Heart right ventricle (tissue), 16 donors: ENCODE measurements at regions not wholly inside any gene's neighbourhood (a gene's known extent, or its start where the extent isn't known, plus 50 kb on each side); places are given as distances from the start of the nearest gene placed in this dataset.
"Not testable (repeated sequence)": the region's sequence is repeated elsewhere in the genome, so short reads cannot be mapped to it uniquely, and the experiment has no call there.

Experiments
- ATAC-seq, 8 donors: fragments of 200-7000 bp; cut with Tn5 transposase; one replicate each; pipeline ENCODE4 v1.9.1; 2020; ENCODE audit warnings: mild to moderate bottlenecking in 8 of 8, moderate library complexity in 8 of 8, moderate number of reproducible peaks in 1 of 8
- DNase-seq, 2 donors: peaks; one replicate each; pipeline ENCODE4 v3.0.0-alpha.2; 2020
- H3K27ac ChIP-seq, 10 donors: fragments of 200-600 bp; sonication (generic) in 2 of 10; one replicate each; pipeline versions ENCODE4 v1.5.0 to v1.8.0; 2020 to 2022; ENCODE audit warnings: mild to moderate bottlenecking in 3 of 10
- H3K27me3 ChIP-seq, 7 donors: fragments of 200-600 bp; one replicate each; pipeline ENCODE4 v1.8.0; 2021 to 2022; ENCODE audit warnings: mild to moderate bottlenecking in 2 of 7
- H3K36me3 ChIP-seq, 9 donors: fragments of 200-600 bp; sonication (generic) in 1 of 9; one replicate each; pipeline versions ENCODE4 v1.5.0 to v1.8.0; 2020 to 2022; ENCODE audit warnings: mild to moderate bottlenecking in 2 of 9
- H3K4me1 ChIP-seq, 9 donors: fragments of 200-600 bp; sonication (generic) in 1 of 9; one replicate each; pipeline versions ENCODE4 v1.5.0 to v1.8.0; 2020 to 2022; ENCODE audit warnings: mild to moderate bottlenecking in 4 of 9
- H3K4me3 ChIP-seq, 10 donors: fragments of 200-600 bp; sonication (generic) in 2 of 10; one replicate each; pipeline versions ENCODE4 v1.5.0 to v1.8.0; 2020 to 2022; ENCODE audit warnings: mild to moderate bottlenecking in 7 of 10, moderate library complexity in 2 of 10
- H3K9me3 ChIP-seq, 11 donors: fragments of 200-600 bp in 10 of 11; sonication (generic) in 2 of 11; one replicate each; pipeline versions ENCODE4 v1.5.0 to v1.8.0; 2013 to 2022; ENCODE audit warnings: mild to moderate bottlenecking in 2 of 11, control low read depth in 1 of 11, moderate library complexity in 1 of 11
- CTCF ChIP-seq, 9 donors: fragments of 200-600 bp; sonication (generic) in 2 of 9; IDR thresholded peaks; one replicate each; pipeline versions ENCODE4 v1.5.0 to v1.8.0; 2021 to 2022; ENCODE audit warnings: antibody characterized with exemption in 9 of 9, mild to moderate bottlenecking in 5 of 9, moderate library complexity in 1 of 9
- WGBS, 2 donors: extraction: QIAGEN DNeasy Blood & Tissue Kit; methylation state at CpG; one replicate each; pipeline ENCODE4 v1.1.7; 2013; ENCODE audit warnings: inconsistent platforms in 1 of 2; 5-methylcytosine and 5-hydroxymethylcytosine counted together
- intact Hi-C, 10 donors: fragments of 100-400 bp; cut with DNase I; formaldehyde crosslinking; loops; one replicate each; pipeline versions ENCODE4 v1.11.1 to v1.14.2; 2022
- donor health status: Arrhythmogenic right ventricular cardiomyopathy.
- donor health status: ischemic (EF 13 %, LVEDD 7.1; RV severe dilation, severe dysfunction).
- donor health status: healthy with polysubstance abuse.
- donor health status: DM: no; HTN: yes; CAD: no.
- donor health status: DM: no; HTN: no; CAD: no.
- donor health status: ischemic (EF 25% LVEDD 6.9; RV normal size, moderate dysfunction).
- donor health status: ischemic (EF 25% LVEDD 5.7; RV mildly dilated, moderate dysfunction).
- donor health status: healthy.
- donor health status: DM: yes; HTN: yes; CAD: no.
- donor health status: Ischemic cardiomyopathy.
- donor health status: ischemic (EF 35%, LVEDD 5.7; RV mildly dilated, moderate dysfunction).
- donor health status: nonischemic (EF 11% LVEDD 7.7; RV severe dilation, severe dysfunction).
- donor health status: DM: yes; HTN: yes; CAD: no.
- donor health status: PGD.
- donor health status: ischemic (EF 29% LVEDD 5.4; RV normal size, mild dysfunction).
- donor health status: nonischemic (EF 23%, LVEDD 6.1; RV moderate dilation, normal function).

DNA sequence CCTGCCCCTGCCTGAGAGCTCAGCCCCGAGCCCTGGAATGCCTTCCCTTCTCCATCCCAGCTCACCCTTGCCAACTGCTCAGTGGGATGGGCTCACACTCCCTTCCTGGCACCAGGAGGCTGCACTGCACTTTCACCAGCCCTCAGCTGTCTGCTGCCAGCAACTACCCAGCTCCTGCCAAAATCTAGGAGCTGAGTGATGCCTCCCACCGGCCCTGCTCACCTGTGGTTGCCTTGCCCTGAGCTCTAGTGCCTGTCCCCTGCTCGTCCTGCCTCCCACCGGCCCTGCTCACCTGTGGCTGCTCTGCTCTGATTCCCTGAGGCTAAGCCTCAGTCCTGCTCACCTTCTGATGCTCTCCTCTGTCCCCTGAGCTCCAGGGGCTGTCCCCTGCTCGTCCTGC, 119.8 kb downstream of the TMEM121 start:
- H3K4me1 ChIP-seq: no peaks in the 10 kb centered on the region
- peaks cover 0 to 23% (median 0%) of the 10 kb centered on the region in 7 donors for H3K27me3 ChIP-seq
- peak in 5 of 8 donors; percentile 27 to 53 (median 45) for ATAC-seq
- intact Hi-C loops: no loop called here
- H3K27ac ChIP-seq: no peak overlapping the region
- no peak for TF ChIP-seq CTCF (IDR thresholded peaks at IDR 0.05)
- H3K4me3 ChIP-seq: no peak overlapping the region
- WGBS, 2 donors: 44 to 46% methylated on average over 4 to 5 of the region's 5 CpGs
- peaks cover 0 to 11% (median 0%) of the 10 kb centered on the region in 11 donors for H3K9me3 ChIP-seq
- no peaks in the 10 kb centered on the region for H3K36me3 ChIP-seq
- DNase-seq: no peak

GRCh38 chr14:105646711-105647281, 120.4 kb downstream of the TMEM121 start:
- H3K4me1 ChIP-seq, intact Hi-C loops: not testable (repeated sequence)
- WGBS, 2 donors: 63 to 69% methylated on average over 7 of the region's 7 CpGs

DNA sequence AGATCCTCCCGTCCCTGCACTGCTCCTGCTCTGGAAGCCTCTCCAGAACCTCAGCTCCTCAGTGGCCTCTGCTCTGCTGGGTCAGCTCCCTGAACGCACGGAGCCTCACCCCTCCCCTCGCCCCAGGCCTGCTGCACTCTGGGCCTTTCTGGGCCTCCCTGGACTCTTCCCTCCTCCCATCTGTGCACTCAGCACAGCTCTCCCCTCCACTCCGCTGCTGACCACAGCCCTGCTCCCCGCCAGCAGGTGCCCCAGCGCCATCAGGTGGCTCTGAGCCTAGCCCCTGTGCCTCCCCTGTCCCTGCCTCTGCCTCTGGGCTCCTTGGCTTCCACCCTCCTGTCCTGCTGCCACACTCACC, 121.0 kb downstream of the TMEM121 start:
- DNase-seq, H3K4me1 ChIP-seq, H3K36me3 ChIP-seq, intact Hi-C loops, H3K4me3 ChIP-seq, H3K27ac ChIP-seq: not testable (repeated sequence)
- peak in 3 of 8 donors; percentile 25 to 34 (median 31) for ATAC-seq
- Histone ChIP-seq H3K27me3 (peaks cover 0 to 23% (median 0%) of the 10 kb centered on the region in 7 donors), H3K9me3 (peaks cover 0 to 11% (median 0%) of the 10 kb centered on the region in 11 donors)
- WGBS, 2 donors: 61 to 66% methylated on average over 6 to 7 of the region's 7 CpGs

More at GRCh38 chr14:105646711-105647281, 120.4 kb downstream of the TMEM121 start:
- Histone ChIP-seq H3K9me3 (peaks cover 0 to 11% (median 0%) of the 10 kb centered on the region in 11 donors), H3K27me3 (peaks cover 0 to 23% (median 0%) of the 10 kb centered on the region in 7 donors)
- not testable (repeated sequence) for H3K4me3 ChIP-seq, H3K27ac ChIP-seq, H3K36me3 ChIP-seq, ATAC-seq, DNase-seq

- 85% methylated on average over 30 of the region's 30 CpGs for WGBS, 2 donors
- DNase-seq: no peak
- H3K36me3 ChIP-seq: no peaks in the 10 kb centered on the region
- H3K4me3 ChIP-seq: no peak overlapping the region
- TF ChIP-seq CTCF (IDR thresholded peaks at IDR 0.05): no peak
- ATAC-seq: peak in 4 of 8 donors; percentile 13 to 51 (median 16)
- H3K27ac ChIP-seq: no peak overlapping the region
- intact Hi-C loops: no loop called here
- peaks cover 0 to 11% (median 0%) of the 10 kb centered on the region in 11 donors for H3K9me3 ChIP-seq
- no peaks in the 10 kb centered on the region for H3K4me1 ChIP-seq
- H3K27me3 ChIP-seq: peaks cover 0 to 23% (median 0%) of the 10 kb centered on the region in 7 donors
Measured at GRCh38 chr14:105647784-105648608, 121.6 kb downstream of the TMEM121 start.

- ATAC-seq: peak in 1 of 8 donors; percentile 44
- Histone ChIP-seq H3K9me3 (peaks cover 0 to 11% (median 0%) of the 10 kb centered on the region in 11 donors), H3K27me3 (peaks cover 0 to 23% (median 0%) of the 10 kb centered on the region in 7 donors)
- H3K4me1 ChIP-seq, H3K27ac ChIP-seq, H3K36me3 ChIP-seq, H3K4me3 ChIP-seq, intact Hi-C loops, DNase-seq: not testable (repeated sequence)
- 72 to 76% methylated on average over 12 of the region's 13 CpGs for WGBS, 2 donors
Measured at GRCh38 chr14:105648609-105649535, 122.5 kb downstream of the TMEM121 start.

DNA sequence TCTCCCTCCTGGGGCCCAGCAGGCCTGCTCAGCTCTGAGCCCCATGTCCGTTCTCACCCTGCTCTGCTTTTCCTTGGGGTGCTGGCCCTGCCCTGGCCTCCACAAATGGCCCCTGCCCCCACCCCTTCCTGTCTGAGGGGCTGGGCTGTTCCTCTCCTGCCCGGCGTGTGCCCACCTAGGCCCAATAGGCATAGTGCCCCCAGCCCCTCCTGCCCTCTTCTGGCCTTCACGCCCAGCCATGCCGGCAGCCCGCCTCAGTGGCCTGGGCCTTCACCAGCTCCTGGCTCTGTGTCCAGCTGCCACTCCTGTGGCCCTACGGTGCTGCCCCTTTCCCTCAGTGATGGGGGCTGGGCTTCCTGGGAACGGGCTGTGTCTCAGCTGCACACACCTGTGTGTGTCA, 125.9 kb downstream of the TMEM121 start:
- DNase-seq, ATAC-seq, H3K4me1 ChIP-seq, intact Hi-C loops, H3K27ac ChIP-seq, H3K4me3 ChIP-seq, H3K36me3 ChIP-seq: not testable (repeated sequence)
- H3K9me3 ChIP-seq: peaks cover 0 to 36% (median 0%) of the 10 kb centered on the region in 11 donors
- 77 to 90% methylated on average over 7 of the region's 8 CpGs for WGBS, 2 donors
- H3K27me3 ChIP-seq: peaks cover 0 to 12% (median 0%) of the 10 kb centered on the region in 7 donors

DNA sequence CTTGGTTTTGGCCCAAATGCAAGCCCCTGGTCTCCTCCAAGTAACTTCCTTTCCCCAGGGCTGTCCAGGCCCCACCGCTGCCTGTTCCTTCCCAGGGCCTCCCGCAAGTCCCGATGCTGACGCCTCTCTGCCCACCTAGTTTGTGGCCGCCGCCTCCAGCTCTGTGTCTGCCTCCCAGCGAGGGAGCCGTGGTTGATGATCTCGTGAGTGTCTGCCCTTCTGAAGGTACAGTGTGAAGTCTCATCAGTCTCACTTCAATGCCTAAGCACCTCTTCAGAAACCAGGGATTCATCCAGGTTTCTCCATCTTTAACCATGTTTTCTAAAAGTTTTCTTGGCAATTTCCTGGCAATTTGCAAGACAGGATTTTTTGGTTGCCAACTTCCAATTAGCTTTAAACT, 127.5 kb downstream of the TMEM121 start:
- peaks cover 0 to 52% (median 6%) of the 10 kb centered on the region in 11 donors for H3K9me3 ChIP-seq
- intact Hi-C loops, ATAC-seq, H3K27me3 ChIP-seq, DNase-seq, H3K4me3 ChIP-seq, H3K4me1 ChIP-seq, H3K36me3 ChIP-seq, H3K27ac ChIP-seq: not testable (repeated sequence)
- 86 to 90% methylated on average over 5 to 6 of the region's 9 CpGs for WGBS, 2 donors

DNA sequence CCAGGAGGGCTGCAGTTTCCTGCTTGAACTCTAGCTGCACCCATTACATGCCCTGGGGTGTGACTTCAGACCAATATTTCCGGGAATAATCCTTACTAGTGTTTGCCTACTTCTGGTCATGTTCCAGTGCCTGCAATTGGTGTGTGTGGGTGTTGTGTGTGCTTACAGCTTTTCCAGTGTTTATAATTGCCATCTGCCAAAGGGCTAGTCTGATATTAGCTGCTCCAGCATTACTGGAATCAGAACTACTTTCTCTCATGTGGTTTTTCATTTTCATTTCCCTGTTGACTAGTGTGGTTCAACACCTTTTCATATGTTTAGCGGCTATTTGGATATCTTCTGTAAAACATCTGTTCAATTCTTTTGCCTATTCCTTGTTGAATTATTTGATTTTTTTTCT, 132.9 kb downstream of the TMEM121 start:
- H3K9me3 ChIP-seq: peaks cover 0 to 57% (median 10%) of the 10 kb centered on the region in 11 donors
- 85 to 86% methylated on average over 2 of the region's 2 CpGs for WGBS, 2 donors
- ATAC-seq, DNase-seq, H3K4me1 ChIP-seq, H3K36me3 ChIP-seq, H3K4me3 ChIP-seq, H3K27ac ChIP-seq, intact Hi-C loops, H3K27me3 ChIP-seq: not testable (repeated sequence)
